Heart left ventricle (tissue), 13 donors: ENCODE measurements at regions not wholly inside any gene's neighbourhood (a gene's known extent, or its start where the extent isn't known, plus 50 kb on each side); places are given as distances from the start of the nearest gene placed in this dataset.

Source experiments
- CTCF ChIP-seq, 12 donors: fragments of 200-600 bp; sonication (generic) in 4 of 12; IDR thresholded peaks; one replicate each; pipeline versions ENCODE4 v1.5.0 to v1.8.0; 2018 to 2022; ENCODE audit warnings: antibody characterized with exemption in 12 of 12, mild to moderate bottlenecking in 5 of 12
- POLR2A ChIP-seq, 2 donors: fragments of 450-650 bp; IDR thresholded peaks; one replicate each; pipeline ENCODE4 v1.6.1; 2017; ENCODE audit warnings: antibody characterized with exemption in 2 of 2, mild to moderate bottlenecking in 2 of 2, moderate library complexity in 2 of 2
- donor health status: ischemic (EF 13 %, LVEDD 7.1; RV severe dilation, severe dysfunction).
- donor health status: DM: no; HTN: yes; CAD: no.
- donor health status: DM: no; HTN: no; CAD: no.
- donor health status: ischemic (EF 25% LVEDD 6.9; RV normal size, moderate dysfunction).
- donor health status: ischemic (EF 25% LVEDD 5.7; RV mildly dilated, moderate dysfunction).
- donor health status: ischemic (EF 35%, LVEDD 5.7; RV mildly dilated, moderate dysfunction).
- donor health status: nonischemic (EF 11% LVEDD 7.7; RV severe dilation, severe dysfunction).
- donor health status: DM: yes; HTN: yes; CAD: no.
- donor health status: PGD.
- donor health status: ischemic (EF 29% LVEDD 5.4; RV normal size, mild dysfunction).
- donor health status: nonischemic (EF 23%, LVEDD 6.1; RV moderate dilation, normal function).

- TF ChIP-seq CTCF (IDR thresholded peaks at IDR 0.05) (no peak), POLR2A (IDR thresholded peaks at IDR 0.05) (no peak)
Observed at GRCh38 chr2:58709274-58709673, 468.1 kb upstream of the FANCL start.
